PFSK-1 (cell line): ENCODE measurements at regions not wholly inside any gene's neighbourhood (a gene's known extent, or its start where the extent isn't known, plus 50 kb on each side); places are given as distances from the start of the nearest gene placed in this dataset.

Experiments used
- FOXP2 ChIP-seq: optimal IDR thresholded peaks from 2 replicates; pipeline ENCODE3; 2011; ENCODE audit warnings: borderline replicate concordance, control low read depth, inconsistent platforms; ENCODE audit not compliant: insufficient read depth; ENCODE audit errors: extremely low read length, extremely low read depth
- POLR2AphosphoS5 ChIP-seq: IDR thresholded peaks from 2 replicates; pipeline ENCODE4 v1.6.1; 2012; ENCODE audit warnings: low read depth, mild to moderate bottlenecking, control low read depth, low read length, moderate library complexity
- SIN3A ChIP-seq: IDR thresholded peaks from 2 replicates; pipeline ENCODE4 v1.6.1; 2012; ENCODE audit warnings: mild to moderate bottlenecking, low read length, moderate library complexity, borderline replicate concordance; ENCODE audit not compliant: insufficient read depth
- TAF1 ChIP-seq: IDR thresholded peaks from 2 replicates; pipeline ENCODE4 v1.6.1; 2012; ENCODE audit warnings: low read length, control low read depth, borderline replicate concordance; ENCODE audit not compliant: insufficient read depth
- TF ChIP-seq, protein P1 (sequence below), 2 experiments: IDR thresholded peaks; 2 replicates each; pipeline versions ENCODE4 v1.6.1 to v1.8.0; 2011 to 2012; ENCODE audit warnings: low read depth in 2 of 2, low read length in 2 of 2, control low read depth in 1 of 2, inconsistent platforms in 1 of 2, mild to moderate bottlenecking in 1 of 2, moderate library complexity in 1 of 2; ENCODE audit not compliant: insufficient read depth in 1 of 2

DNA sequence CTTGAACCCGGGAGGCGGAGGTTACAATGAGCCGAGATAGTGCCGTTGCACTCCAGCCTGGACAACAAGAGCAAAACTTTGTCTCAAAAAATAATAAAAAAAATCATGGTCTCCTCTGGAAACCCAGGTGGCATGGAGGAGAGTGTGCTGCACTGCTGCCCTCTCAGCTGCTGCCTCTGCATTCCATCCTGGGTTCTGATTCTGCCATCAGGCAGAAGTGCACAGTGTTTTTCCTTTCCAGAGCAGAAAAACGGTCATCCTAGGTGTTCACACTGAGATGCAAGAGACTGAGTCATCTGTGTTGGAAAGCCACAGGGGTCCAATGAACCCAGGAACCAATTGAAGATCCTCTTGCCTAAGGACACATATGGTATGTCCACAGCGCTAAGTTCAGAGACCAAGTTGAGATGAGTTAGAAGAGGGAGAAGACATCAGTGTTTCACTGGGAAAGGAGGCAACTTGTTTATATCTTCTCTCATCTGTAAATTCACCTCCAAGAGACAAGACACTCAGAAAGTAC lies 88.8 kb upstream of the DMRT1 start:
- no peak for TF ChIP-seq TAF1
- TF ChIP-seq FOXP2 = no peak
- TF ChIP-seq, protein P1, sequence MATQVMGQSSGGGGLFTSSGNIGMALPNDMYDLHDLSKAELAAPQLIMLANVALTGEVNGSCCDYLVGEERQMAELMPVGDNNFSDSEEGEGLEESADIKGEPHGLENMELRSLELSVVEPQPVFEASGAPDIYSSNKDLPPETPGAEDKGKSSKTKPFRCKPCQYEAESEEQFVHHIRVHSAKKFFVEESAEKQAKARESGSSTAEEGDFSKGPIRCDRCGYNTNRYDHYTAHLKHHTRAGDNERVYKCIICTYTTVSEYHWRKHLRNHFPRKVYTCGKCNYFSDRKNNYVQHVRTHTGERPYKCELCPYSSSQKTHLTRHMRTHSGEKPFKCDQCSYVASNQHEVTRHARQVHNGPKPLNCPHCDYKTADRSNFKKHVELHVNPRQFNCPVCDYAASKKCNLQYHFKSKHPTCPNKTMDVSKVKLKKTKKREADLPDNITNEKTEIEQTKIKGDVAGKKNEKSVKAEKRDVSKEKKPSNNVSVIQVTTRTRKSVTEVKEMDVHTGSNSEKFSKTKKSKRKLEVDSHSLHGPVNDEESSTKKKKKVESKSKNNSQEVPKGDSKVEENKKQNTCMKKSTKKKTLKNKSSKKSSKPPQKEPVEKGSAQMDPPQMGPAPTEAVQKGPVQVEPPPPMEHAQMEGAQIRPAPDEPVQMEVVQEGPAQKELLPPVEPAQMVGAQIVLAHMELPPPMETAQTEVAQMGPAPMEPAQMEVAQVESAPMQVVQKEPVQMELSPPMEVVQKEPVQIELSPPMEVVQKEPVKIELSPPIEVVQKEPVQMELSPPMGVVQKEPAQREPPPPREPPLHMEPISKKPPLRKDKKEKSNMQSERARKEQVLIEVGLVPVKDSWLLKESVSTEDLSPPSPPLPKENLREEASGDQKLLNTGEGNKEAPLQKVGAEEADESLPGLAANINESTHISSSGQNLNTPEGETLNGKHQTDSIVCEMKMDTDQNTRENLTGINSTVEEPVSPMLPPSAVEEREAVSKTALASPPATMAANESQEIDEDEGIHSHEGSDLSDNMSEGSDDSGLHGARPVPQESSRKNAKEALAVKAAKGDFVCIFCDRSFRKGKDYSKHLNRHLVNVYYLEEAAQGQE (IDR thresholded peaks at IDR 0.05; ENCODE audit: insufficient read depth in 1 of 2, low read depth in 2 of 2, low read length in 2 of 2) = no peak
- TF ChIP-seq SIN3A = no peak
- no peak for TF ChIP-seq POLR2AphosphoS5

DNA sequence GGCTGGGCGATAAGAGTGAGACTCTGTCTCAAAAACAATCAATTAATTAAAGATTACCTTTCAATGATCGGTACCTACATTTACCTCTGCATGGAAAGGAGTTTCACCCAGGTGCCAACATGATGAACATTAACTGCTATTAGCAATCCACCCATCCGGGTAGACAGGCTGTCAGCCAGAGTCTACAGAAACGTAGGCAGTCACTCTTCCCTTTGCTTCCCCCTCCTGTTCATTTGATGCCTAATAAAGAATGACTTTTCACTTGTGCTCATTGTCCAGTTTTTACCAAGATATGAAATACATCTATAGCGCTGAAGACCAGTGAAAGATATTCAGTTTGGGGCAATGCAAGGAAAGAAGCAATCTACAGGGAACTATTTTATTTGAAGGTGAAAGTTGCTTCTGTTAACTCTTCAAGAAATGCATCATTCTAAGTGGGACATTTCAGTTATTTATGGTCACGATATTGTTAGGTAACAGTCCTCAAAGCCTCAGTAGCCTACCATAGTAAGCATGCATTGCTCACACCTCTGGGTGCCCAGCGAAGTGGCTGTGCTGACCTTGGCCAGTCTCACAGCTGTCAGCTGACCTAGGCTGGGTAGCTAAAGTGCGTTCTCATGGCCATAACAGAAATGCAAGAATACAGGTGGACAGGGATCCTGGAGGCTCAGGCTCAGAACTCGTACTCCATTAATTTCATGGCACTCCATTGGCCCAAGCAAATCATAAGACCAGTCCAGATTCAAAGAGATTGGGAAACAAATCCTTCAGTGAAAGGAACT lies 87.2 kb upstream of the DMRT1 start:
- no peak for TF ChIP-seq FOXP2
- TF ChIP-seq, protein P1 (IDR thresholded peaks at IDR 0.05; ENCODE audit: insufficient read depth in 1 of 2, low read depth in 2 of 2, low read length in 2 of 2) = no peak
- no peak for TF ChIP-seq POLR2AphosphoS5
- no peak for TF ChIP-seq TAF1
- no peak for TF ChIP-seq SIN3A

GRCh38 chr9:755454-756381 lies 85.8 kb upstream of the DMRT1 start:
- TF ChIP-seq TAF1 = no peak
- no peak for TF ChIP-seq SIN3A
- TF ChIP-seq POLR2AphosphoS5 = no peak
- TF ChIP-seq FOXP2 = no peak
- TF ChIP-seq, protein P1 (IDR thresholded peaks at IDR 0.05; ENCODE audit: insufficient read depth in 1 of 2, low read depth in 2 of 2, low read length in 2 of 2) = no peak

- TF ChIP-seq, protein P1 (IDR thresholded peaks at IDR 0.05; ENCODE audit: insufficient read depth in 1 of 2, low read depth in 2 of 2, low read length in 2 of 2) = no peak
- TF ChIP-seq TAF1 = no peak
- no peak for TF ChIP-seq FOXP2
- no peak for TF ChIP-seq SIN3A
- no peak for TF ChIP-seq POLR2AphosphoS5
These were observed 84.1 kb upstream of the DMRT1 start for GRCh38 chr9:757246-757881.
